SK-N-SH (cell line): ENCODE measurements at regions not wholly inside any gene's neighbourhood (a gene's known extent, or its start where the extent isn't known, plus 50 kb on each side); places are given as distances from the start of the nearest gene placed in this dataset.

Experiments used
- CTCF ChIP-seq: fragments of 200-600 bp; sonication (generic); IDR thresholded peaks from 2 replicates; pipeline ENCODE4 v1.6.1; 2017; ENCODE audit warnings: antibody characterized with exemption, mild to moderate bottlenecking, moderate library complexity
- EP300 ChIP-seq, 2 experiments: IDR thresholded peaks; 2 replicates each; pipeline versions ENCODE4 v1.4.0 to v1.6.1; 2012; ENCODE audit warnings: borderline replicate concordance in 1 of 2, low read depth in 1 of 2, low read length in 1 of 2
- EZH2phosphoT487 ChIP-seq: fragments of 200-600 bp; sonication (generic); IDR thresholded peaks from 2 replicates; pipeline ENCODE4 v1.6.1; 2017; ENCODE audit warnings: low read depth, mixed run types, mild to moderate bottlenecking, antibody characterized with exemption, moderate library complexity, borderline replicate concordance
- GABPA ChIP-seq: IDR thresholded peaks from 2 replicates; pipeline ENCODE4 v1.4.0; 2012; ENCODE audit warnings: low read depth, mild to moderate bottlenecking
- MAX ChIP-seq: IDR thresholded peaks from 2 replicates; pipeline ENCODE4 v1.4.0; 2012; ENCODE audit warnings: low read depth
- NFIC ChIP-seq: IDR thresholded peaks from 2 replicates; pipeline ENCODE4 v1.4.0; 2012; ENCODE audit warnings: borderline replicate concordance
- POLR2AphosphoS5 ChIP-seq: IDR thresholded peaks from 2 replicates; pipeline ENCODE4 v1.6.1; 2012; ENCODE audit warnings: low read depth, low read length
- RAD21 ChIP-seq: IDR thresholded peaks from 2 replicates; pipeline ENCODE4 v1.6.1; 2012; ENCODE audit warnings: mild to moderate bottlenecking, low read length
- RFX5 ChIP-seq: IDR thresholded peaks from 2 replicates; pipeline ENCODE4 v1.6.1; 2012; ENCODE audit warnings: mild to moderate bottlenecking, improper control_type of control experiment, low read length
- TCF12 ChIP-seq: IDR thresholded peaks from 2 replicates; pipeline ENCODE4 v1.4.0; 2012
- TEAD4 ChIP-seq: IDR thresholded peaks from 2 replicates; pipeline ENCODE4 v1.4.0; 2012; ENCODE audit warnings: mild to moderate bottlenecking, borderline replicate concordance; ENCODE audit not compliant: insufficient read depth
- YY1 ChIP-seq: IDR thresholded peaks from 2 replicates; pipeline ENCODE4 v1.4.0; 2012; ENCODE audit warnings: low read depth, mild to moderate bottlenecking
- TF ChIP-seq, protein P1 (sequence below): IDR thresholded peaks from 2 replicates; pipeline ENCODE4 v1.4.0; 2012; ENCODE audit warnings: low read depth, borderline replicate concordance
- TF ChIP-seq, protein P2 (sequence below): IDR thresholded peaks from 2 replicates; pipeline ENCODE4 v1.6.1; 2012; ENCODE audit warnings: mild to moderate bottlenecking, low read depth, low read length, moderate library complexity

GRCh38 chr2:19003554-19003953 is 354.9 kb downstream of the OSR1 start:
- TF ChIP-seq, protein P1, sequence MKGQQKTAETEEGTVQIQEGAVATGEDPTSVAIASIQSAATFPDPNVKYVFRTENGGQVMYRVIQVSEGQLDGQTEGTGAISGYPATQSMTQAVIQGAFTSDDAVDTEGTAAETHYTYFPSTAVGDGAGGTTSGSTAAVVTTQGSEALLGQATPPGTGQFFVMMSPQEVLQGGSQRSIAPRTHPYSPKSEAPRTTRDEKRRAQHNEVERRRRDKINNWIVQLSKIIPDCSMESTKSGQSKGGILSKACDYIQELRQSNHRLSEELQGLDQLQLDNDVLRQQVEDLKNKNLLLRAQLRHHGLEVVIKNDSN, result no peak
- no peak for TF ChIP-seq TEAD4
- TF ChIP-seq CTCF, result no peak
- TF ChIP-seq EP300 (IDR thresholded peaks at IDR 0.05; ENCODE audit: borderline replicate concordance in 1 of 2, low read depth in 1 of 2, low read length in 1 of 2), result no peak
- 0 out of 2 replicates have a peak, but pooled peaks have one; percentile 22 for TF ChIP-seq TCF12
- no peak for TF ChIP-seq NFIC
- TF ChIP-seq, protein P2, sequence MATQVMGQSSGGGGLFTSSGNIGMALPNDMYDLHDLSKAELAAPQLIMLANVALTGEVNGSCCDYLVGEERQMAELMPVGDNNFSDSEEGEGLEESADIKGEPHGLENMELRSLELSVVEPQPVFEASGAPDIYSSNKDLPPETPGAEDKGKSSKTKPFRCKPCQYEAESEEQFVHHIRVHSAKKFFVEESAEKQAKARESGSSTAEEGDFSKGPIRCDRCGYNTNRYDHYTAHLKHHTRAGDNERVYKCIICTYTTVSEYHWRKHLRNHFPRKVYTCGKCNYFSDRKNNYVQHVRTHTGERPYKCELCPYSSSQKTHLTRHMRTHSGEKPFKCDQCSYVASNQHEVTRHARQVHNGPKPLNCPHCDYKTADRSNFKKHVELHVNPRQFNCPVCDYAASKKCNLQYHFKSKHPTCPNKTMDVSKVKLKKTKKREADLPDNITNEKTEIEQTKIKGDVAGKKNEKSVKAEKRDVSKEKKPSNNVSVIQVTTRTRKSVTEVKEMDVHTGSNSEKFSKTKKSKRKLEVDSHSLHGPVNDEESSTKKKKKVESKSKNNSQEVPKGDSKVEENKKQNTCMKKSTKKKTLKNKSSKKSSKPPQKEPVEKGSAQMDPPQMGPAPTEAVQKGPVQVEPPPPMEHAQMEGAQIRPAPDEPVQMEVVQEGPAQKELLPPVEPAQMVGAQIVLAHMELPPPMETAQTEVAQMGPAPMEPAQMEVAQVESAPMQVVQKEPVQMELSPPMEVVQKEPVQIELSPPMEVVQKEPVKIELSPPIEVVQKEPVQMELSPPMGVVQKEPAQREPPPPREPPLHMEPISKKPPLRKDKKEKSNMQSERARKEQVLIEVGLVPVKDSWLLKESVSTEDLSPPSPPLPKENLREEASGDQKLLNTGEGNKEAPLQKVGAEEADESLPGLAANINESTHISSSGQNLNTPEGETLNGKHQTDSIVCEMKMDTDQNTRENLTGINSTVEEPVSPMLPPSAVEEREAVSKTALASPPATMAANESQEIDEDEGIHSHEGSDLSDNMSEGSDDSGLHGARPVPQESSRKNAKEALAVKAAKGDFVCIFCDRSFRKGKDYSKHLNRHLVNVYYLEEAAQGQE, result no peak
- TF ChIP-seq YY1, result no peak
- no peak for TF ChIP-seq POLR2AphosphoS5
- no peak for TF ChIP-seq EZH2phosphoT487
- no peak for TF ChIP-seq MAX
- no peak for TF ChIP-seq RFX5
- no peak for TF ChIP-seq RAD21
- no peak for TF ChIP-seq GABPA
